CD4-positive, alpha-beta T cell (primary cell): ENCODE measurements at regions not wholly inside any gene's neighbourhood (a gene's known extent, or its start where the extent isn't known, plus 50 kb on each side); places are given as distances from the start of the nearest gene placed in this dataset.

Experiments
- ATAC-seq: fragments of 200-7000 bp; cut with Tn5 transposase; one replicate; pipeline ENCODE4 v1.10.0; 2022; ENCODE audit warnings: mild to moderate bottlenecking; ENCODE audit not compliant: poor library complexity
- CTCF ChIA-PET: fragments of 350-600 bp; sonication (Branson Sonifier 250); formaldehyde crosslinking; loops from one replicate; lab custom pipeline; 2021; ENCODE audit warnings: antibody characterized with exemption, inconsistent platforms; lab: Charles Lee
- POLR2A ChIA-PET: fragments of 350-600 bp; sonication (Branson Sonifier 250); formaldehyde crosslinking; loops from one replicate; lab custom pipeline; 2021; ENCODE audit warnings: antibody characterized with exemption, inconsistent platforms; lab: Charles Lee
- DNase-seq, 14 experiments: peaks; one replicate each; pipeline ENCODE4 v3.0.0-alpha.2; 2013 to 2020; ENCODE audit warnings: mixed read lengths in 2 of 14
- H3K27ac ChIP-seq, 2 donors: one replicate each; pipeline versions ENCODE4 v1.5.1 to v1.7.0; 2013; ENCODE audit warnings: low read length in 2 of 2, low read depth in 1 of 2, mild to moderate bottlenecking in 1 of 2
- H3K27me3 ChIP-seq, 2 experiments: 1 replicate in 1 of 2; 2 replicates in 1 of 2; pipeline versions ENCODE4 v1.6.1 to v1.7.0; 2013; ENCODE audit warnings: low read length in 2 of 2, control low read depth in 1 of 2, mild to moderate bottlenecking in 1 of 2, moderate library complexity in 1 of 2; ENCODE audit not compliant: insufficient read depth in 2 of 2, control insufficient read depth in 1 of 2
- H3K36me3 ChIP-seq: one replicate; pipeline ENCODE4 v1.6.1; 2013; ENCODE audit warnings: low read length, control low read depth; ENCODE audit not compliant: insufficient read depth
- H3K4me1 ChIP-seq: one replicate; pipeline ENCODE4 v1.6.1; 2013; ENCODE audit warnings: low read length, control low read depth; ENCODE audit not compliant: insufficient read depth
- H3K4me3 ChIP-seq: one replicate; pipeline ENCODE4 v1.5.1; 2013; ENCODE audit warnings: mild to moderate bottlenecking, low read length, moderate library complexity
- H3K9me3 ChIP-seq, 2 experiments: 1 replicate in 1 of 2; 2 replicates in 1 of 2; pipeline versions ENCODE4 v1.6.1 to v1.7.0; 2013; ENCODE audit warnings: low read length in 2 of 2, mild to moderate bottlenecking in 2 of 2, control low read depth in 1 of 2, moderate library complexity in 1 of 2; ENCODE audit not compliant: control insufficient read depth in 1 of 2, insufficient read depth in 1 of 2
- H3K27ac Mint-ChIP-seq: one replicate; pipeline ENCODE4 v1.8.0; 2020; ENCODE audit warnings: mixed read lengths
- H3K27me3 Mint-ChIP-seq: one replicate; pipeline ENCODE4 v1.8.0; 2021; ENCODE audit warnings: mixed read lengths
- H3K36me3 Mint-ChIP-seq: one replicate; pipeline ENCODE4 v1.8.0; 2021; ENCODE audit warnings: low read depth, mixed read lengths
- H3K4me1 Mint-ChIP-seq: one replicate; pipeline ENCODE4 v1.8.0; 2021; ENCODE audit warnings: low read depth, mixed read lengths
- H3K4me3 Mint-ChIP-seq: one replicate; pipeline ENCODE4 v1.8.0; 2020; ENCODE audit warnings: mild to moderate bottlenecking, mixed read lengths
- H3K9me3 Mint-ChIP-seq: one replicate; pipeline ENCODE4 v1.8.0; 2020; ENCODE audit warnings: mixed read lengths
- CTCF ChIP-seq: fragments of 200-600 bp; IDR thresholded peaks from one replicate; pipeline ENCODE4 v1.8.0; 2022; ENCODE audit warnings: antibody characterized with exemption, mild to moderate bottlenecking
- intact Hi-C, 2 experiments: fragments of 100-400 bp; cut with DNase I in 1 of 2; cut with micrococcal nuclease in 1 of 2; formaldehyde crosslinking; loops; one replicate each; pipeline versions ENCODE4 v1.15.1 to v1.9.0; 2023 to 2025; cut with DNase I, micrococcal nuclease

- no peaks in the 10 kb centered on the region for H3K36me3 ChIP-seq
- H3K4me1 ChIP-seq: no peaks in the 10 kb centered on the region
- Mint-ChIP-seq H3K4me1 (no peaks in the 10 kb centered on the region), H3K27ac (no peak overlapping the region), H3K27me3 (no peaks in the 10 kb centered on the region), H3K36me3 (no peaks in the 10 kb centered on the region), H3K4me3 (no peak overlapping the region), H3K9me3 (no peaks in the 10 kb centered on the region)
- DNase-seq: no peak
- H3K27ac ChIP-seq: no peak overlapping the region
- ATAC-seq: no peak
- ChIA-PET CTCF (no interaction called here), POLR2A (no interaction called here)
- no peak for TF ChIP-seq CTCF
- H3K9me3 ChIP-seq: no peaks in the 10 kb centered on the region
- intact Hi-C loops: no loop called here
- no peaks in the 10 kb centered on the region for H3K27me3 ChIP-seq
- H3K4me3 ChIP-seq: no peak overlapping the region
These were observed 367.3 kb upstream of the FGF13 start for GRCh38 chrX:139078761-139079280.

- ATAC-seq (no peak), DNase-seq (no peak)
- Mint-ChIP-seq H3K27ac (no peak overlapping the region), H3K36me3 (no peaks in the 10 kb centered on the region), H3K9me3 (no peaks in the 10 kb centered on the region), H3K4me1 (no peaks in the 10 kb centered on the region), H3K27me3 (no peaks in the 10 kb centered on the region), H3K4me3 (no peak overlapping the region)
- Histone ChIP-seq H3K9me3 (no peaks in the 10 kb centered on the region), H3K4me1 (no peaks in the 10 kb centered on the region), H3K36me3 (no peaks in the 10 kb centered on the region), H3K4me3 (no peak overlapping the region), H3K27ac (no peak overlapping the region), H3K27me3 (no peaks in the 10 kb centered on the region)
- intact Hi-C loops: no loop called here
- TF ChIP-seq CTCF: no peak
- CTCF ChIA-PET: no interaction called here
- POLR2A ChIA-PET: no interaction called here
These were observed 366.8 kb upstream of the FGF13 start for GRCh38 chrX:139078342-139078741.

- TF ChIP-seq CTCF: no peak
- no peak overlapping the region for H3K27ac Mint-ChIP-seq
- H3K9me3 Mint-ChIP-seq: no peaks in the 10 kb centered on the region
- H3K36me3 ChIP-seq: no peaks in the 10 kb centered on the region
- H3K4me1 Mint-ChIP-seq: no peaks in the 10 kb centered on the region
- H3K36me3 Mint-ChIP-seq: no peaks in the 10 kb centered on the region
- no peak for ATAC-seq
- ChIA-PET CTCF (no interaction called here), POLR2A (no interaction called here)
- H3K9me3 ChIP-seq: no peaks in the 10 kb centered on the region
- H3K27me3 Mint-ChIP-seq: no peaks in the 10 kb centered on the region
- no peak overlapping the region for H3K4me3 ChIP-seq
- no peak overlapping the region for H3K4me3 Mint-ChIP-seq
- H3K27me3 ChIP-seq: no peaks in the 10 kb centered on the region
- intact Hi-C loops: no loop called here
- no peak overlapping the region for H3K27ac ChIP-seq
- H3K4me1 ChIP-seq: no peaks in the 10 kb centered on the region
- peak in 2 of 14 experiments; percentile 5 to 17 for DNase-seq
These were observed 366.0 kb upstream of the FGF13 start for GRCh38 chrX:139077281-139078250.
